AG04449 (cell line): ENCODE measurements at regions not wholly inside any gene's neighbourhood (a gene's known extent, or its start where the extent isn't known, plus 50 kb on each side); places are given as distances from the start of the nearest gene placed in this dataset.

ENCODE experiments used
- CTCF ChIA-PET: fragments of 350-600 bp; formaldehyde crosslinking; extraction: SDS; loops from one replicate; lab custom pipeline; 2021; ENCODE audit warnings: antibody characterized with exemption; lab: Yijun Ruan, JAX
- POLR2A ChIA-PET: fragments of 400-600, 350-600 bp; formaldehyde crosslinking; extraction: SDS; loops from one replicate; lab custom pipeline; 2020; ENCODE audit warnings: antibody characterized with exemption, inconsistent platforms; lab: Yijun Ruan, JAX
- DNase-seq: peaks from one replicate; pipeline ENCODE4 v3.0.0-alpha.2; 2010; ENCODE audit warnings: low read depth, low spot score
- H3K4me3 ChIP-seq: 2 replicates; pipeline ENCODE4 v1.5.1; 2011; ENCODE audit warnings: low read depth, mild to moderate bottlenecking, control low read depth, low read length
- CTCF ChIP-seq: IDR thresholded peaks from one replicate; pipeline ENCODE4 v1.5.1; 2011; ENCODE audit warnings: mild to moderate bottlenecking, moderate library complexity, low read length, control low read depth, inconsistent platforms; ENCODE audit not compliant: insufficient read depth; ENCODE audit errors: missing control alignments

GRCh38 chr3:89795506-89795905 is 688.1 kb downstream of the EPHA3 start:
- H3K4me3 ChIP-seq = no peak overlapping the region
- CTCF ChIA-PET = no interaction called here
- no peak for TF ChIP-seq CTCF
- POLR2A ChIA-PET = no interaction called here
- no peak for DNase-seq

GRCh38 chr3:89802881-89803280 is 695.5 kb downstream of the EPHA3 start:
- CTCF ChIA-PET = no interaction called here
- DNase-seq = no peak
- no peak for TF ChIP-seq CTCF
- no peak overlapping the region for H3K4me3 ChIP-seq
- POLR2A ChIA-PET = no interaction called here

GRCh38 chr3:89803711-89804110 is 696.3 kb downstream of the EPHA3 start:
- DNase-seq = no peak
- ChIA-PET POLR2A (no interaction called here), CTCF (no interaction called here)
- H3K4me3 ChIP-seq = no peak overlapping the region
- no peak for TF ChIP-seq CTCF

- H3K4me3 ChIP-seq = no peak overlapping the region
- DNase-seq = no peak
- POLR2A ChIA-PET = no interaction called here
- no peak for TF ChIP-seq CTCF
- CTCF ChIA-PET = no interaction called here
Observed at GRCh38 chr3:89806166-89806565, 698.7 kb downstream of the EPHA3 start.

GRCh38 chr3:89808680-89809197 is 701.3 kb downstream of the EPHA3 start:
- no peak for DNase-seq
- ChIA-PET CTCF (no interaction called here), POLR2A (no interaction called here)
- no peak for TF ChIP-seq CTCF
- H3K4me3 ChIP-seq = no peak overlapping the region

GRCh38 chr3:89813500-89813899 is 706.1 kb downstream of the EPHA3 start:
- no peak for DNase-seq
- H3K4me3 ChIP-seq = no peak overlapping the region
- ChIA-PET CTCF (no interaction called here), POLR2A (no interaction called here)
- no peak for TF ChIP-seq CTCF
